Loucy (cell line): ENCODE measurements at regions not wholly inside any gene's neighbourhood (a gene's known extent, or its start where the extent isn't known, plus 50 kb on each side); places are given as distances from the start of the nearest gene placed in this dataset.

Experiments used
- H2AFZ ChIP-seq: fragments of 200-600 bp; sonication (generic); 2 replicates; pipeline ENCODE4 v1.6.0; 2016; ENCODE audit warnings: antibody characterized with exemption, mild to moderate bottlenecking, low read length, moderate library complexity
- H3F3A ChIP-seq: fragments of 200-600 bp; 2 replicates; pipeline ENCODE4 v1.6.0; 2016; ENCODE audit warnings: antibody characterized with exemption, low read depth, mild to moderate bottlenecking
- H3K27me3 ChIP-seq: fragments of 200-600 bp; sonication (generic); 2 replicates; pipeline ENCODE4 v1.6.1; 2014; ENCODE audit warnings: low read length, mild to moderate bottlenecking; ENCODE audit not compliant: insufficient read depth, poor library complexity, severe bottlenecking
- H3K36me3 ChIP-seq: fragments of 200-600 bp; sonication (generic); 2 replicates; pipeline ENCODE4 v1.6.1; 2016; ENCODE audit warnings: low read length; ENCODE audit not compliant: insufficient read depth
- H3K4me1 ChIP-seq: fragments of 200-600 bp; sonication (generic); 2 replicates; pipeline ENCODE4 v1.5.1; 2014; ENCODE audit warnings: low read length, mild to moderate bottlenecking; ENCODE audit not compliant: insufficient read depth, poor library complexity, severe bottlenecking
- H3K4me2 ChIP-seq: fragments of 200-600 bp; sonication (generic); 2 replicates; pipeline ENCODE4 v1.6.0; 2014; ENCODE audit warnings: antibody characterized with exemption, low read length, low read depth, mild to moderate bottlenecking; ENCODE audit not compliant: poor library complexity, severe bottlenecking
- H3K4me3 ChIP-seq: fragments of 200-600 bp; sonication (generic); 2 replicates; pipeline ENCODE4 v1.5.1; 2014; ENCODE audit warnings: low read length, mild to moderate bottlenecking, mixed read lengths; ENCODE audit not compliant: poor library complexity, severe bottlenecking
- H3K79me2 ChIP-seq: fragments of 200-600 bp; sonication (generic); 2 replicates; pipeline ENCODE4 v1.6.1; 2014; ENCODE audit warnings: low read length; ENCODE audit not compliant: insufficient read depth
- H3K9ac ChIP-seq: fragments of 200-600 bp; sonication (generic); 2 replicates; pipeline ENCODE4 v1.6.0; 2014; ENCODE audit warnings: mild to moderate bottlenecking, low read depth, low read length, moderate library complexity; ENCODE audit not compliant: poor library complexity, severe bottlenecking
- H3K9me2 ChIP-seq: fragments of 200-600 bp; sonication (generic); replicated peaks from 2 replicates; pipeline ENCODE4 v1.6.1; 2016; ENCODE audit warnings: low read depth, low read length, mixed read lengths
- H3K9me3 ChIP-seq: fragments of 200-600 bp; sonication (generic); 2 replicates; pipeline ENCODE4 v1.6.1; 2014; ENCODE audit warnings: mild to moderate bottlenecking, antibody characterized with exemption, low read length, low read depth; ENCODE audit not compliant: insufficient read depth
- H4K20me1 ChIP-seq: fragments of 200-600 bp; sonication (generic); 2 replicates; pipeline ENCODE4 v1.6.0; 2014; ENCODE audit warnings: antibody characterized with exemption, low read length, mild to moderate bottlenecking; ENCODE audit not compliant: insufficient read depth, poor library complexity, severe bottlenecking
- EZH2phosphoT487 ChIP-seq: fragments of 200-600 bp; IDR thresholded peaks from 2 replicates; pipeline ENCODE4 v1.6.1; 2018; ENCODE audit warnings: antibody characterized with exemption, mild to moderate bottlenecking, moderate library complexity, borderline replicate concordance
- TF ChIP-seq, protein P1 (sequence below): fragments of 200-600 bp; sonication (generic); conservative IDR thresholded peaks from 2 replicates; pipeline ENCODE4 v1.5.1; 2014; ENCODE audit warnings: mild to moderate bottlenecking, antibody characterized with exemption, low read length

DNA sequence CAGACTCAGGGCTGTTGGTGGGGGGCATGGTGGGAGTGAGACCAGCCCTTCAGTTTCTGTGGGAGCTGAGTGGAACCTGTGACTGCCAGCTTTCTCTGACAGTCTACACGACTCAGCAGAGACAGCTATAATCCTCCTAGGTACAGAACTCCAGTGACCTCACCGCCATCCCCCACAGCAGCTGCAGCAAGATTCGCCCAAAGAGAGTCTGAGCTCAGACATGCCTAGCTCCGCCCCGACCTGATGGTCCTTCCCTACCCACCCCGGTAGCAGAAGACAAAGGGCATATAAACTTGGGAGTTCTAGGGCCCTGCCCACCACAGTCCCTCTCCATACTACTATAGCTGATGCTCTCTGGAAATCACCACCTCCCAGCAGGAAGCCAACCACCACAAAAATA is 500.1 kb downstream of the ETV1 start:
- no peaks in the 10 kb centered on the region for H3K36me3 ChIP-seq
- no peak overlapping the region for H3K4me2 ChIP-seq
- H4K20me1 ChIP-seq: no peaks in the 10 kb centered on the region
- no peaks in the 10 kb centered on the region for H3F3A ChIP-seq
- no peak overlapping the region for H3K4me3 ChIP-seq
- no peak overlapping the region for H3K9ac ChIP-seq
- no peaks in the 10 kb centered on the region for H3K27me3 ChIP-seq
- no peak for TF ChIP-seq EZH2phosphoT487
- TF ChIP-seq, protein P1, sequence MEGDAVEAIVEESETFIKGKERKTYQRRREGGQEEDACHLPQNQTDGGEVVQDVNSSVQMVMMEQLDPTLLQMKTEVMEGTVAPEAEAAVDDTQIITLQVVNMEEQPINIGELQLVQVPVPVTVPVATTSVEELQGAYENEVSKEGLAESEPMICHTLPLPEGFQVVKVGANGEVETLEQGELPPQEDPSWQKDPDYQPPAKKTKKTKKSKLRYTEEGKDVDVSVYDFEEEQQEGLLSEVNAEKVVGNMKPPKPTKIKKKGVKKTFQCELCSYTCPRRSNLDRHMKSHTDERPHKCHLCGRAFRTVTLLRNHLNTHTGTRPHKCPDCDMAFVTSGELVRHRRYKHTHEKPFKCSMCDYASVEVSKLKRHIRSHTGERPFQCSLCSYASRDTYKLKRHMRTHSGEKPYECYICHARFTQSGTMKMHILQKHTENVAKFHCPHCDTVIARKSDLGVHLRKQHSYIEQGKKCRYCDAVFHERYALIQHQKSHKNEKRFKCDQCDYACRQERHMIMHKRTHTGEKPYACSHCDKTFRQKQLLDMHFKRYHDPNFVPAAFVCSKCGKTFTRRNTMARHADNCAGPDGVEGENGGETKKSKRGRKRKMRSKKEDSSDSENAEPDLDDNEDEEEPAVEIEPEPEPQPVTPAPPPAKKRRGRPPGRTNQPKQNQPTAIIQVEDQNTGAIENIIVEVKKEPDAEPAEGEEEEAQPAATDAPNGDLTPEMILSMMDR: no peak
- H3K9me2 ChIP-seq: no peaks in the 10 kb centered on the region
- H3K4me1 ChIP-seq: no peaks in the 10 kb centered on the region
- H2AFZ ChIP-seq: no peak overlapping the region
- H3K9me3 ChIP-seq: no peaks in the 10 kb centered on the region
- H3K79me2 ChIP-seq: no peaks in the 10 kb centered on the region

DNA sequence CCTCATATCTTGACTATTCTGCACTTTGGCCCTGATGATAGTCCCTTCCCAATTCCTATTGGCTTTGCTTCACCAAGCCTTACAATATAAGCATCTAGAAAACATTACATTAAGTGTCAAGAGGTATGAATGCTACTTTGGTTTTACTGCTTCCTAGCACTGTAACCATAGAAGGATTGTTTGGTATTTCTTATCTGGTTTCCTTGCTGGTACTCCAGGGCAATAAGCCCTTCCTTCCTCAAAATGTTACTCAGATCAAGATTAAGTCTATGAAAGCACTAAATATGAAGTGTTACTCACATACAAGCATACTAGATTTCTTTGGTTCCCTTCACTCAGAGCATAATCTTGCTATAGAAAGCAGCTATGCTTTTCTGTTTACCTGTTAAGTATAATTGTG is 492.5 kb downstream of the ETV1 start:
- no peak overlapping the region for H3K4me2 ChIP-seq
- no peak overlapping the region for H2AFZ ChIP-seq
- no peak for TF ChIP-seq EZH2phosphoT487
- TF ChIP-seq, protein P1: no peak
- H3F3A ChIP-seq: no peaks in the 10 kb centered on the region
- no peaks in the 10 kb centered on the region for H3K4me1 ChIP-seq
- H3K9me3 ChIP-seq: no peaks in the 10 kb centered on the region
- H3K27me3 ChIP-seq: no peaks in the 10 kb centered on the region
- H3K9me2 ChIP-seq: no peaks in the 10 kb centered on the region
- no peak overlapping the region for H3K9ac ChIP-seq
- H4K20me1 ChIP-seq: no peaks in the 10 kb centered on the region
- H3K36me3 ChIP-seq: no peaks in the 10 kb centered on the region
- H3K4me3 ChIP-seq: no peak overlapping the region
- no peaks in the 10 kb centered on the region for H3K79me2 ChIP-seq

DNA sequence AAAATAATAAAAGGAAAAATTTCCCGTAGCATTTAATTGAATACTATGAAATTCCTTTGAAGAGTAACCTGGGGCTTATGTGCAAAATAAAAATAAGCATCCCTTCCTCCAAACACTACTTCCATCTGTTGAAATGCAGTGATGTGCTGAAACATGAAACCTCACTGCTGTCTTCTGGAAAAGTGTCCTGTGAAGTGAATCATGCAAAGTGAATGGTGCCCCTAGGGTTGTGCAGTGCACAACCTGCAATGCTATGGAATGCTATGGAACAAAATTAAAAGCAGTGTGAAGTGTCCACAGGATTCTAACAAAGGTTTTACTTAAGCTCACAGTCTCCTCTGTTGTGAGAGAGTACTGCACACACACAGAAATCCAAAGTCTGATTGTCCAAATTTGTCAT is 480.9 kb downstream of the ETV1 start:
- no peaks in the 10 kb centered on the region for H3K9me2 ChIP-seq

More for the DNA sequence above, 480.9 kb downstream of the ETV1 start:
- H3K4me2 ChIP-seq: no peak overlapping the region
- no peaks in the 10 kb centered on the region for H3K27me3 ChIP-seq
- peaks cover 3% of the 10 kb centered on the region; the same call in 1 of the 2 replicates for H3K9me3 ChIP-seq
- no peak overlapping the region for H3K9ac ChIP-seq
- H4K20me1 ChIP-seq: no peaks in the 10 kb centered on the region
- no peaks in the 10 kb centered on the region for H3K36me3 ChIP-seq
- no peak overlapping the region for H3K4me3 ChIP-seq
- H3K79me2 ChIP-seq: no peaks in the 10 kb centered on the region
- TF ChIP-seq, protein P1: no peak
- no peak for TF ChIP-seq EZH2phosphoT487
- H3K4me1 ChIP-seq: no peaks in the 10 kb centered on the region
- no peaks in the 10 kb centered on the region for H3F3A ChIP-seq
- H2AFZ ChIP-seq: no peak overlapping the region
